T1000 (cell line): ENCODE measurements at regions not wholly inside any gene's neighbourhood (a gene's known extent, or its start where the extent isn't known, plus 50 kb on each side); places are given as distances from the start of the nearest gene placed in this dataset.

Source experiments
- DNase-seq: peaks from one replicate; lab custom pipeline; 2025; ENCODE audit warnings: mixed read lengths; lab: John Stamatoyannopoulos, UW

DNA sequence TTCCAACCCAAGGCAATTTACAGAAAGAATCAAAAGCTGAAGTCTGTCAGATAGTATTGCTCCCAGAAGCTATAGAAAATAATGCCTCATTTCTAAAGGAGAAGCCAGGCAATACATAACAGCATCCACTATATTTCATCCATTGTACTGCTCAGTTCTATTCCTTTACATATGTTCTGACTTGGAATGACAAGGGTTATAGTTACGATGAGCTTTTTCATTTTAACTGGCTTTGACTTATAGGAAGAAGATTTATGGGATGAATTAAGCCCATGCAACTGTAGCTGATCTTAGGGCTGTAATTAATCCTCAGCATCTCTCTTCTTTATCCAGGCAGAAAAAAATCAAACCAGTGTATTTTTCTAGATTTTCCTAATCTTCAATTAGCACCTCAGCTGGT is 676.3 kb upstream of the CCDC54 start:
- DNase-seq = no peak

DNA sequence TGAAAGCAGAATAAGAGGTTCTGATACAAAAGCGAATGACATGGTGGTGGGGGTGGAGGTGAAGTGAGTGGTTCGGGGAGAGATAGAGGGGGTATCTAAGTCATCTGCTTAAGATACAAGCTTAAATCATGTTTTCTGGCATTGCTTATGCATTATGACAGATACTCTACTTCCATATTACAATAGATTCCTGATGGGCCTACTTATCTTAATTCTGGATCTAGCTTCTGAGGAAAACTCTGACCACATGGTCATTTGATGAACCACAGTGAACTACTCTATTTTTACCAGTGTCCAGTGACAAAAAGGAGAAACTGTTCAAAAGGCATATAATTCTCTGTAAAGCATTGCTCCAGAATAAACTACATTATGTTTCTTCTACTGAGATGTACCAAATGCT is 673.7 kb upstream of the CCDC54 start:
- DNase-seq = no peak

DNA sequence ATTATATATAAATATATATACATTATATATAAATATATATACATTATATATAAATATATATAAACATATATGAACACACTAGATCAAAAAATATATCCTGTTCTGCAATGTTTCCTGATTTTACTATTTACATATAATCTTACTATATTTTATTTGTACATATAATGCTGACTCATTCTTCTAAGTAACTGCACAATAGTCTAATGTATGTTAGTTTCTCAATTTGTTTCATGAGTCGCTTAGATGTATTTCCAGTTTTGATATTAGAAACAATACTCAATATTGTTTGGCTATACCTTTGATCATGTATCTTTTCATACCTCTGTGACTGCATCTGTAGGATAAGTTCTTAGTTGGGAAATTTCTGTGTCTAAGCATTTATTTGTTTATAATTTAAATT is 669.9 kb upstream of the CCDC54 start:
- DNase-seq = no peak

DNA sequence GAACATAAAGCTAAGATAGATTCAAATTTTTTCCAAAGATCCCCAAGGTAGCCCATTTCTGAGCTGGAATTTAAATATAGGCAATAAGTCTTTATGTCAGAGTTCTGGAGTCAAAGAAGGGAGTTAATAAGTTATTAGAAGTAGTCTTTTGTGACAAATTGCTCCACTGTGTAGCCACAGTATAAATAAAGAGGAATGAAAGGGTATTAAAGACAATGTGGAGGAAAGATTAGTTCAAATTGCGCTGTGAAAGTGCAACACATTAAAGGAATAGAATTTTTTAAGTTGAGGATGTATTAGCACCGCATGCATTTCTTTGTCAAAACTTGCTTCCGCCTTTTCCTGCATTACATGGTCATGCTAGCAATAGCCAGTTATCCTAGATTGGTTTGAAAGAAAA is 666.6 kb upstream of the CCDC54 start:
- DNase-seq = no peak

DNA sequence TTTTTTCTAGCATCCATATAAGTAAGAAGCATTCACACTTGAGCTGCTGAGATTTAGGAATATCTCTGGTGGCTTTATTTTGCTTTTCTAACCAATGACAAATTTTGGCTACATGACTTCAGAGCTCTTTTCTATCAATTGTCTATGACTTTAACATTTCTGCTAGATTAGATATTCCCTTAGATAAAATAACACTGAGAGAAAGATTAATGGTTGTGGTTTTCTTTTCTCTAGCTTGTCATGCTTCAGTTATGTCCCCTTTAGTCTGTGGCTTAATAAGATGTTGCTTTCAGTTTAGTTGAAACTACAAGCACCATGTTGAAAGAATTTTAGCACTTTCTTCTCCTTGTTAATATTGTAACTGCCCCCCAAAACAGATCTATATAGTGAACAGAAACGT is 665.6 kb upstream of the CCDC54 start:
- no peak for DNase-seq

DNA sequence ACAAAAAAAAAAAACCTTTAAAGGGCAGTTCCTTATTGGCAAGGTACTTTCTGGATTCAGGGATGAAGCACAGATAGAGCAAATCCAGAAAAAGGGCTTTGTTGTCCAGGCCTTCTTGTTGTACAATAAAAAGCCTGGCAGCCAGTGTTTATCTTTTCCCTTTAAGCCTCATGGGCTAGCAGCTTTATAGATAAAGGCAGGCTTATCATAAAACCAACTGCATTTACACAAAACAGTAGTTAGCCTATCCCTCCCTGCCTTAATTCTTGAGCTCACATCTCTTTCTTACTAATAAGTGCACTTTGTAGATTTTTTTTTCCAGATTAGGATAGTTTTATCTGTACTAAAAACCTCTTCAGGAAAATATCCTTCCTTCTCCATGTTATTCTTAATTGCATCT is 662.8 kb upstream of the CCDC54 start:
- DNase-seq = no peak

DNA sequence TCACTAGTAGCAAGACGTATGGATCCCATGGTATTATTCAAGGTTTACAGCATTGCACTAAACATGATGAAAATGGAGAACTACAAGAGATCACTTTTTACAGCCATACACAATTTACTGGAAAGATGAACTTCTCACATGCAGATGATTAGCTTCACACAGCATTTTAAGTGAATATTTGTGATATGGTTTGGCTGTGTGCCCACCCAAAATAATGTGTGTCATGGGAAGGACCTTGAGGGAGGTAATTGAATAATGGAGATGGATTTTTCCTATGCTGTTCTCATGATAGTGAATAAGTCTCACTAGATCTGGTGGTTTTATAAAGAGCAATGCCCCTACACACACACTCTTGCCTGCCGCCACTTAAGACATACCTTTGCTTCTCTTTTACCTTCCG is 662.0 kb upstream of the CCDC54 start:
- DNase-seq = no peak

DNA sequence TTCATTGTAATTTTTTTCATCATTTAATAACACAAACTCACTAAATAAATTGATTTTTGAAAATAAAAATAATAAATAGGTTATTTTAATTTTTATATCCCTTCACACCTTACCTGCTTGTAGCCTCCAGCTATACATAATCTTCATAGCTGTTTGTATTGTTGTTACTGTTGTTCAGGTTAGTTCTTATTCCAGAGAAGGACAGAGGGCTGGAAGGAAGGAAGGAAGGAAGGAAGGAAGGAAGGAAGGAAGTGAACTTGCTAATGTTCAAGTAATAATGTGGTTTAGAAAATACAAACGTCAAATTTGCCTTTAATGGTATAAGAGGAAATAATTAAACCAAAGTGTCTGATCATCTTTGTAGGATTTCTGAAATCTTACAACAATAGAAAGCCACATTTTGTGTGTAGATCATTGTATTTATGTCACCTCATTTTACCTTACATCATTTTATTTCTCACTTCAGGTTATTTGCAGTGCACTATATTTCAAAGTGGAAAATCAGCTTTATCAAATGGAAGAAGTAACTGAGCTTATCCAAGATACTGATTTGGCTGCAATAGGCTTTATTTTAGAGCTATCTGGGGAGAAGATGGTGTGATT is 660.0 kb upstream of the CCDC54 start:
- DNase-seq = no peak

DNA sequence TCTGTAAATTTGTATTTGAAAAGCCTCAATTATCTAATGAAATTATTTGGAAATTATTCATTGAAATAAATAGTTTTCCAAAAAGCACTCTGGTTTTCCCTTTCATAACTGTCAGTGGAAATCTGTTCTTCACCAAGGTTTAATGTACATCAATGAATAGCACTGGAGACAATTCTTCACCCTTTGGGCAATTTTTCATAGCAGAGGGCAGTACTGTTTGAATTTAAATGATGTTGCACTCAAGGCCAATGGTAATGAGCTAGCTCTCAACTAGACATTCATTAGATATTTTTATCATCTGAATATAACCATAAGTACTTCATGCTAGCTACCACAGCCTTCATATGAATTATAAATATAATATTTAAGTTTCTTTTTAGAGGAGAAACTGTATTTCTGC is 658.2 kb upstream of the CCDC54 start:
- DNase-seq = no peak

DNA sequence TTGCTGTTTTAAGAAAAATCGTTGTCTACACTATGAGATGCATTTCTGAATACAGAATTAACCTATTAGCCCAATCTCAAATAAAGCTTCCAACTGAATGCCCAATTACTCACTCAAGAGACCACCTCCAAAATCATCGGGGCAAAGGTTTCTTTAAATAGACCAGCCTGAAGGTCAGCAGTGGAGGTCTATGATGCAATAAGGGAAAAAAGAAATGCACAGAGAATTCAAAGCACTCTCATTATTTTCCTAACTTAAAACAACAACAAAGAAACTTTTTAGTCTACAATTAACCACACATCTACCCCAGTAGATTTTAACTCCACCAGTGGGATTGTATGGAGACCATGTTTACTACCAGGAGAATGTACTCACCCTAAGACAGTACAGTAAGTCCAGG is 657.7 kb upstream of the CCDC54 start:
- DNase-seq = no peak

DNA sequence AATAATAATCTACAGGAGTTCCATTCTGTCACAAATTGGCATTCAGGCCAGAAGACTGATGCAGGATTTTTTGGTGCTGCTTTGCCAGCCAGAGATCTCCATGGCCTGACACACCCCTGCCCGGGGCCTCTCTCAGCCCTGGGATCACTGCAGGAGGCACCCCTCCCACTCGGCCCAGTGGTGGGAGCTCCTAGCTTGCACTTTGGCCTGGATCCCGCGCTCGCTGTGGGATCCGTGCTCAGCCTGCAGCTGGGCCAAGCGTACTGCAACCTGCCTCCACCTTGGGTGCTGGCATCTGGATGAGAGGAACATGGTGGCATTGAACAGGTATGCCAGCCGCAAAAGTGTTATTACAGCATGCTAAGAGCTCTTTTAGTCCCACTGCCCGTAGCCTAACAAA is 656.7 kb upstream of the CCDC54 start:
- no peak for DNase-seq

DNA sequence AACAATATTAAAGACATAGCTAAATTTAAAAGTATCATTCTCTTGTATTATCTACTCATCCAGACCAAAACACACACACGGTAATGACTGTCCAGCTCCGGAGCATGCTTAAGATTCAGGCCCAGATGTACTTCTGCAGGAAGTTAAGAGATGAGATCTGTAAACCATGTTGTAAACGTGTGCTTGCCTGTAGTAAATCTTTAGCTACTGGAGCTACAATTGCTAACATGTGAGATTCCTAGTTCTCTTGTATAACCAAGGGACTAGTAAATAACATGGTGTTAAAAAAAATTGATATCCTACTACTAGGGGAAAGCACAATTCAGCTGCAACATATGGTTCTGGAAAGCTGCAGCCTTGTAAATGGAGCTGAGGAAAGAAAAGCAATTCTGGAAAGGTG is 651.7 kb upstream of the CCDC54 start:
- DNase-seq = no peak

DNA sequence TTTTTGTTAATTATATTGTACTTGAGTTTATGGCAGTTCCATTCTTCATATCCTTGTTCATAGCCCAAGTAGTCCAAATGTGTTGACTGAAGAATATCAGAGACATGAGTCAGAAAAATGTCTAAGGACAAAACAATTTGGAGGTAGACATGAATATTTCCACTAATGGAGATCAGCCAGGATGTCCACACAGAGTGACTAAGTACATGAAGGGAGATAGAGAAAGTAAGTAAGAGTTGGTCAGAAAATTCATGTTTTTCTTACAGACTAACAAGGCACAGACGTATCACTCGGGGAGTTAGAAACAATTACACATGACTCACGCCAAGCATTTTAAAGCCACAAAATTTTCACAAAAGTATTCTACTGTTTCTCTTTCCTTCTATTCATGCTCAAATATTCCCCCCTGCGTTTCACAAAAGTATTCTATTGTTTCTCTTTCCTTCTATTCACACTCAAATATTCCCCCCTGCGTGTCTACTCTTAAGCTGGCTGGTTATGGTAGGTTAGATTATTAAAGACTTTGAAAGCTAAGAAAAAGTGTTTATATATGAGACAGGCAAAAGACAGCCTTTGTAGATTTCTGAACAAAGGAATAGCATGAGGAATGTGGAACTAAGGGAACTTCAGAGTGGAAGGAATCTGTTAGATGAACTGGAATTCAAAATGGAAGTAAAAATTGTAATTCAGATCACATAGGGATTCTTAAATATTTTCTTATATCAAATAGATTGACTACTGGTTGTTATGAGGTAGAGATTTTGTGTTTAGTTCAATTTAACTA is 648.7 kb upstream of the CCDC54 start:
- DNase-seq = peak; percentile 3

DNA sequence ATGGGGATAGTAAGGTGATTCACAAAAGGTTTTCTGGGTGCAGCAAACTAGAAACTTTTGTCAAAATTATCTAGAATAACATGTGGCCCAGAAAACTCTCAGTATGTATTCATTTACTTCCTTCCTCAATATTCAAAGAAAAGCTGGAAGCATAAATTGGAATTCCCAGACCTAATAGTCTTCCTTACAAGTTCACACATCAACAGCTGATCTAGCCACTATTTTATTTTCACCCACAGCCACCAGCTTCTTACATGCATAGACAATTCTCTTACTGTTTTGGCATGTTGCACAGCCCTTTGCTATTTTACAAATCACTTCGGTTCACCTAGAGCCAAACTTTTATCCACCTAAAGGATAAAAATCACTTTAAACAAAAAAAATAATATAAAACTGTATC is 647.8 kb upstream of the CCDC54 start:
- DNase-seq = no peak

DNA sequence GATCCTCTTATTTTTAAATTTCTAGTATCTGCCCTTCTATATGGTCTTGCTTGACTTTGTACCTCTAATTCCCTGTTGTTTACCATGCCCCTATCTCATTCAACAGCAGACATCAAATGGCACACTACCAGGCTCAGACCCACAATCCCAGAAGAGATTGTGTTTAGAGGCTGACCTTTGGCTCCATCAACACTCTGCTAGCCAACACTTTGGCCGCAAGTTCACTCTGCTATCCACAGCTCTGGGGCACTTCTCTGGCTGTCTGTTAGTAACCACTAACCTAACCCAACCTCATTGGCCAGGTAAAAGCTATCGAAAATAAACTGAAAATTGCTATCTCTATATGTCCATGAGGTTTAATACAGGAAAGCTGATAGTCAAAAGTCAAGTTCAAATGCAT is 646.0 kb upstream of the CCDC54 start:
- DNase-seq = no peak

DNA sequence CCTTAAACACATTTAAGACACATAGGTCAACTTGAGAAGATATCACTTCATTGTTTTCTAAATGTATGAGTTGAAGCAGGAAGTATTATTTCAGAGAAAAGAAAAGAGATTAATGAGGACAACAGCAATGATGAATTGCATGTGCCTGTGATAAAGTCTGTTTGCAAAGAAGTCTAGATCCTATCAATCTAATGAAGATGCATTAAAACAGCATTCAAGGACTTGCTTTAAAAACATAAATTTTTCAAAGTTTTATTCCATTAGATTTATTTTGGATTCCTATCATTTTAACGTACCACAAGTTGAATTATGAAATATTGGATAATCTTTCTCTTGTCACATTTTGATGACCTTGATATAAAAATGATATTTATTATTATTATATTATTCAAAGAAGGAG is 642.5 kb upstream of the CCDC54 start:
- DNase-seq = no peak

DNA sequence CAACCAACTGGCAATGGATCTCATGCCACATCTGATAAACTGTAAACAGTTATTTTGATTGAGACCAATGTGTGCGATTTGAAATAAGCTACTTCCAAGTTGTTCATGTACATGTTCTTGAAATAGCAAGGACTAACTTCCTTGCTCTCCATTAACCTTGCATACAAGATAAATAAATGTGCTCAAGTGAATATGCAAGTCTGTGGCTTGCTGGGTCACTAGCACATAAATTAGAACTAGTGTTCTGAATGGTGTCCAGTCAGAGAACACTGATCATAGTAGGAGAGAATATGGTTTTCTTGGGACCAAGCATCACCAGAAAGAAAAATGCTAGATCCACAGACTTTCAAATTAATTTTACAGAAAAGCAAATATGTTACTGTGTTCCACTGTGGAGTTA is 640.0 kb upstream of the CCDC54 start:
- DNase-seq = no peak

DNA sequence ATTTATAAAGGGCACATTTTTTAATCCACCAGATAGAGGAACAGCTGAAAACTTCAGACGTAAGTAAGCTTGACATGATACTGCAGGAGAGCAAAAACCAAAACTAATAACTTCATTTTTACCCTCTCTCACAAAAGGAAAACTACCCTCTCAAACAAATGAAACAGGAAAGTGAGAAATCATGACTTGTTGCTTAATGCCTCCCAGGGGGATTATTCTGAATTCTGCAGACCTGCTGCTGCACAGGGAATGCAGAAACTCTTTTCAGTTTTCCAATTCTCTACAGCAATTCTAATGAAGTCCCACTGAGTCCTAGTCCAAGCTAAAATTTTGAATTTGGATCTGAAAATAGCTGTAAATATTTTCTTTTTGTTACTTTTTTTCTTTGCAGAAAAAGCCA is 637.1 kb upstream of the CCDC54 start:
- DNase-seq = no peak

DNA sequence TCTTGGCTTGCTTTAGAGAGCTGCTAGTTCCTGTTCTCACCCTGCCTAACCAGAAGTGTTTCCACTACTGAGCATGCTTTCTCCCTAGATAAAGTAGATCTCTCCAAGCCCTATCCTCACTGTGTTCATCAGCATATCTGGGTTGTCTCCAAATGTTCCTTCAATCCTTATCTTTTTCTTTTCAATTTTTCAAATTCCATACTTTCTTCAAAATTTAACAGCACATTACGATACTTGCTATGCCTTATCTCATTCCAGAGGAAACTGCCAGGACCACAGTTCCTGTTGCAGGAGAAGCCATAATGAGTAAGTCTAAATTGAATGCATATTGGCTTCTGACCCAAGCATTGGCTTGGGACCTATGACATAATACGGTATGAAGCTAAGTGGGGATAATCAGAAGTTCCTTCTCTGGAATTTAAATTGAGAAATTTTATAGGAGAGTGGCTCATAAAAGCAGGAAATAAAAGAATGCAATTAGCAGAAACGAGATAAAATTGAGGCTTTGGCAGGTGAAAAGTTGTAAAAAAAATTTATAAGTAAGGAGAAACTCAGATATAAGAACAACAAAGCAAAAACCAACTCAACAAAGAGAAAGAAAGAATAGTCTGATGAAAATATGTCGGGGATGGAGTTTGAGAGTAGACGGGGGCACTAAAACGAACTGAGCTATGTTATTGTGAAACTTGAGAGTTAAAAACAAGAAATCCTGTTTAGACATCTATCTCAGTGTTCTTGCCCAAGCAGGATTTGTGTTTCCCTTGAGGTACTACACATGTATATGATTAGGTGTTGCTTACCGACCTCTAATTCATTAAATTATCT is 631.7 kb upstream of the CCDC54 start:
- DNase-seq = no peak

DNA sequence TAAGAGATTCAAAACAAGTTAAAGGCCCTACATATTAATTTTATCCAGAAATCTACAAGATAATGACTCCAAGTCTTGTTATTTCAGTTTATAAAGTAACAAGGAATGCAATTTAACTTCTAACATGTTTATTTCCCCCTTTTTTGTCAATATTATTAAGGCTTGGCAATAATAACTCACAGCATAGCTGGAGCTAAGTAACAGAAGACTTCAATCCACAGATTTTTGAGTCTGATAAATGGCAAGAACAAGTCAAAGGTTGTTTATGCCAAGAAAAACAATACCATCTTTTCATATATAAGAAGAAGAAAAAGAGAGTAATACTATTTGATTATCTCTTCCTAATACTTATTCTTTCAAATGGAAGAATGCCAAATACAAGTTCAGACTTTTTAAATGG is 631.0 kb upstream of the CCDC54 start:
- no peak for DNase-seq

DNA sequence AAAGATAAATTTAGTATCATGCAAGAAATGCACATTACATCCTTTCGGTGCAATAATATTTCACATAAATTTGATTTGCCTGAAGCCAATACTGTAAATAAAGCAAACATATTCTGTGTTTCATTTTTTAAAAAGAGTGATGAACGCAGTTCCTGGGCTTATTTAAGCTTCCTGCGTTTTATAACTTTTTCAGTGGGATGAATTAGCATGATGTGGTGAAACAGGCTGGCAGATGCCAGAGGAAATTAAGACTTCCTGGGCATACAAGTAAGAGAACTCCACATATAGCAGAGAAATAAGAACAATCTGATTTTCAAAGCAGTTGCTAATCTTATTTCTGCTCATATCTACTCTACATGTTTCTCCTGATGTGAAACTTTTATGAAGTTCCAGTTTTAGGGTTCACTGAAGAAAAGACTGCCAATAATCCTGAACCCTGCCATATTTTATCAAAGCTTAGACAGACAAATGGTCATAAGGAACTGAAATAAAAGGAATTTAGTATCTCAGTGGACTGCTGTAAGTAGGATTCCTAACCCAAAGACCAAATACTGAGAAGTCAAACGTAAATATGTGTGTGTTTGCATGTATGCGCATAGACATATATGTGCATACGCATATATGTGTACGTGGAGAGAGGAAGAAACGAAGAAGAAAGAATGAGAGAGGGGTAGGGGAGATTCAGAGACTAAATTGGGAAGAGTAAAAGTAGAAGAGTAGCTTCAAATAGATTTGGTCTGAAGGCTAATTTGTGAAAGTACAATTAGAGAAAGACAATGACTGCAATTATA is 628.6 kb upstream of the CCDC54 start:
- DNase-seq = no peak

DNA sequence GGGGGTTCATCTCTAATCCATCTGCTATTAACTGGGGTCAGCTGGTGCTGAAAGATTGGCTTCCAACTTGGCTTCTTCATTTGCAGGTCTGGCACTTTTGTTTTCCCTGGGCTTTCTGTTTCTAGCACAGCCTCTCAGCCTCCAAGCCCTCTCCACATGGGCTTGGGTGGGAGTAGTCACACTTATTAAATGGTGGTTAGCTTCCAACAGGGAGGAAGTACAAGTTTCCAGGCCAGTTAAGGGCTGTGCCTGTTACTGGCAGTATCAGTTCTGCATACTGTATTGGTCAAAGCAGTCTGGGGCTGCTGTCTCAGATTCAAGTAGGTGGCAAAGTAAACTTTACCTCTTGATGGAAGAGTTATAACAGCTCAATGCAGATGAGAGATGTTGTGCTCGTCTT is 627.1 kb upstream of the CCDC54 start:
- DNase-seq = no peak
